Lower leg skin (tissue), 3 donors: ENCODE measurements at regions not wholly inside any gene's neighbourhood (a gene's known extent, or its start where the extent isn't known, plus 50 kb on each side); places are given as distances from the start of the nearest gene placed in this dataset.

Experiments
- POLR2A ChIP-seq, 2 donors: fragments of 450-650 bp; IDR thresholded peaks; one replicate each; pipeline ENCODE4 v1.6.1; 2016 to 2017; ENCODE audit warnings: antibody characterized with exemption in 2 of 2, mild to moderate bottlenecking in 1 of 2, moderate library complexity in 1 of 2
- TF ChIP-seq, protein P1 (sequence below), 3 donors: fragments of 450-650 bp; IDR thresholded peaks; one replicate each; pipeline ENCODE4 v1.5.1; 2016; ENCODE audit warnings: antibody characterized with exemption in 3 of 3, mild to moderate bottlenecking in 3 of 3, moderate library complexity in 2 of 3

GRCh38 chr13:60214213-60215055 is 50.7 kb upstream of the DIAPH3 start:
- TF ChIP-seq, protein P1, sequence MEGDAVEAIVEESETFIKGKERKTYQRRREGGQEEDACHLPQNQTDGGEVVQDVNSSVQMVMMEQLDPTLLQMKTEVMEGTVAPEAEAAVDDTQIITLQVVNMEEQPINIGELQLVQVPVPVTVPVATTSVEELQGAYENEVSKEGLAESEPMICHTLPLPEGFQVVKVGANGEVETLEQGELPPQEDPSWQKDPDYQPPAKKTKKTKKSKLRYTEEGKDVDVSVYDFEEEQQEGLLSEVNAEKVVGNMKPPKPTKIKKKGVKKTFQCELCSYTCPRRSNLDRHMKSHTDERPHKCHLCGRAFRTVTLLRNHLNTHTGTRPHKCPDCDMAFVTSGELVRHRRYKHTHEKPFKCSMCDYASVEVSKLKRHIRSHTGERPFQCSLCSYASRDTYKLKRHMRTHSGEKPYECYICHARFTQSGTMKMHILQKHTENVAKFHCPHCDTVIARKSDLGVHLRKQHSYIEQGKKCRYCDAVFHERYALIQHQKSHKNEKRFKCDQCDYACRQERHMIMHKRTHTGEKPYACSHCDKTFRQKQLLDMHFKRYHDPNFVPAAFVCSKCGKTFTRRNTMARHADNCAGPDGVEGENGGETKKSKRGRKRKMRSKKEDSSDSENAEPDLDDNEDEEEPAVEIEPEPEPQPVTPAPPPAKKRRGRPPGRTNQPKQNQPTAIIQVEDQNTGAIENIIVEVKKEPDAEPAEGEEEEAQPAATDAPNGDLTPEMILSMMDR (IDR thresholded peaks at IDR 0.05) = no peak
- TF ChIP-seq POLR2A (IDR thresholded peaks at IDR 0.05) = no peak
